ENCODE measurements at regions not wholly inside any gene's neighbourhood (a gene's known extent, or its start where the extent isn't known, plus 50 kb on each side); places are given as distances from the start of the nearest gene placed in this dataset.

DNA sequence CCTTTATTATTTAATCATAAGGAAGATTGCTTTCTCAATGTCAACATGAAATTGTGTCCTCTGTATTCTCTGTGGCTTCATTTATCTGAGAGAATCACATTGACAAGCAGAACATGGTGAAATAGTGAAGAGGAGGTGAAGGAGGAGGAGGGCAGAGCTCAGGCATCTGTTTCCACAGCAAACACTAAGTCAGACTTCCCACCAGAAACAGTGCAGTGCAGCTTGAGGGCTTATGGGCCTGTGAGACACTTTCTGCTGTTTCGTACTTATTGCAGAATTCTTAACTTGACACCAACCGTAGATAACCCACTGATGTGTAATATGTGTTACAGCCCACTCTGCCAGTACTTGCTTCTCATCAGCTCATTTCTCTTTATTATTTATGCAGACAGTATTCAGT lies 386.3 kb downstream of the DIRAS2 start:
- DNase-seq (no peak), ATAC-seq (ENCODE audit: insufficient read depth, low FRiP score) (no peak)
- Histone ChIP-seq H3K27me3 (ENCODE audit: control insufficient read depth in 3 of 3, insufficient read depth in 3 of 3, low read length in 2 of 3) (no peaks in the 10 kb centered on the region), H3K4me1 (ENCODE audit: control insufficient read depth in 5 of 5, insufficient read depth in 5 of 5, low read length in 5 of 5) (peaks cover 0 to 3% (median 0%) of the 10 kb centered on the region in 5 donors), H3K27ac (ENCODE audit: low read depth in 1 of 2, low read length in 1 of 2) (no peak overlapping the region), H3K9me3 (ENCODE audit: control insufficient read depth in 4 of 4, insufficient read depth in 3 of 4, low read length in 3 of 4) (peaks cover 0 to 5% (median 0%) of the 10 kb centered on the region in 4 donors), H3K4me3 (no peak overlapping the region), H3K9ac (ENCODE audit: insufficient read depth in 1 of 2, low read length in 2 of 2) (no peak overlapping the region), H3K36me3 (ENCODE audit: control insufficient read depth in 4 of 4, insufficient read depth in 4 of 4, low read length in 4 of 4) (no peaks in the 10 kb centered on the region)
- 25 to 50% methylated on average over 2 of the region's 2 CpGs for WGBS, 2 donors
- TF ChIP-seq, protein P1, sequence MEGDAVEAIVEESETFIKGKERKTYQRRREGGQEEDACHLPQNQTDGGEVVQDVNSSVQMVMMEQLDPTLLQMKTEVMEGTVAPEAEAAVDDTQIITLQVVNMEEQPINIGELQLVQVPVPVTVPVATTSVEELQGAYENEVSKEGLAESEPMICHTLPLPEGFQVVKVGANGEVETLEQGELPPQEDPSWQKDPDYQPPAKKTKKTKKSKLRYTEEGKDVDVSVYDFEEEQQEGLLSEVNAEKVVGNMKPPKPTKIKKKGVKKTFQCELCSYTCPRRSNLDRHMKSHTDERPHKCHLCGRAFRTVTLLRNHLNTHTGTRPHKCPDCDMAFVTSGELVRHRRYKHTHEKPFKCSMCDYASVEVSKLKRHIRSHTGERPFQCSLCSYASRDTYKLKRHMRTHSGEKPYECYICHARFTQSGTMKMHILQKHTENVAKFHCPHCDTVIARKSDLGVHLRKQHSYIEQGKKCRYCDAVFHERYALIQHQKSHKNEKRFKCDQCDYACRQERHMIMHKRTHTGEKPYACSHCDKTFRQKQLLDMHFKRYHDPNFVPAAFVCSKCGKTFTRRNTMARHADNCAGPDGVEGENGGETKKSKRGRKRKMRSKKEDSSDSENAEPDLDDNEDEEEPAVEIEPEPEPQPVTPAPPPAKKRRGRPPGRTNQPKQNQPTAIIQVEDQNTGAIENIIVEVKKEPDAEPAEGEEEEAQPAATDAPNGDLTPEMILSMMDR (IDR thresholded peaks at IDR 0.05; ENCODE audit: control extremely low read depth, extremely low read depth), result no peak

DNA sequence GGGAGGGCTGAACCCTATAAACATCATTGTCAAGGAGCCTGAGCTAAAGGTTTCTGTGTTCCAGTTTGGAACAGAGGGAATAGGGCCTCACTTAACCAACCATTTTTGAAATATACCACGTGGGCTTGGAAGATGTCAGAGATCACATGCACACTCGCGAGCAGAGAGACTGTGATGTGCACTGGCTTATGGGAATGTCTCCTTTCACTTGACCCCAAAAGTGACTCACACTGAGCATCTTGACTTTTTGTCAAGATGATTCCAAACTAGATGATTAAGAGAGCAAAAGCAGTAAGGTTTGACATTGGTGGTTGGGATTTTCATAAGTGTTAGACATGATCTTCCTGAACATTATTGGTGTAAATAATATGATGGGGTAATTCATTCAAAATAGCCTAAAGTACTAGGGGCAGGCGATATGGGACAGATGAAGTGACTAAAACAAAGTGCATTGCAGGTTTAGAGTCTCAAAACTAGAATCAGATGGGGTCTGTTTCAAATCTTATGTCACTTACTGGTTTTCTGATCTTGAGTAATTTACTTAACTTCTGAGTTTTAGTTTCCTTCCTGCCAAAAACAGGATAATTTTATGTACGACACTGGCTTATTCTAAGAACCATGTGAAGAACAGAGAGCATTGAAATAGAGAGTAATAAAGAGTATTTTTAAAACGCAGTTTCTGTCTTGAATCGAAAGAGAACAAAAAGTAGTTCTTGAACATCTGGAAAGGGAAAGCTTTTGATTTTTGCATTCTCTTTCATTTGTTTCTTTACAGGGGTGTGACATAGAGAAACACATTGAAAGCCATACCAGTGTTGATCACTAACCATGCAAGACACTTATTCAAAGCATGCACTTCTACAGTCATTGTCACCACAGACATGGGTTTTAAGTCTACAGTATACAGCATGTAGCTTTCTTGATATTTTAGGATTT lies 383.0 kb downstream of the DIRAS2 start:
- H3K36me3 ChIP-seq (ENCODE audit: control insufficient read depth in 4 of 4, insufficient read depth in 4 of 4, low read length in 4 of 4), result no peaks in the 10 kb centered on the region
- H3K9ac ChIP-seq (ENCODE audit: insufficient read depth in 1 of 2, low read length in 2 of 2), result no peak overlapping the region
- TF ChIP-seq, protein P1 (IDR thresholded peaks at IDR 0.05; ENCODE audit: control extremely low read depth, extremely low read depth), result no peak
- DNase-seq (peak in 2 of 3 donors; percentile 6 to 55), ATAC-seq (ENCODE audit: insufficient read depth, low FRiP score) (no peak)
- peaks cover 0 to 3% (median 0%) of the 10 kb centered on the region in 5 donors for H3K4me1 ChIP-seq (ENCODE audit: control insufficient read depth in 5 of 5, insufficient read depth in 5 of 5, low read length in 5 of 5)
- H3K9me3 ChIP-seq (ENCODE audit: control insufficient read depth in 4 of 4, insufficient read depth in 3 of 4, low read length in 3 of 4), result peaks cover 0 to 4% (median under 1%) of the 10 kb centered on the region in 4 donors
- H3K4me3 ChIP-seq, result no peak overlapping the region
- H3K27me3 ChIP-seq (ENCODE audit: control insufficient read depth in 3 of 3, insufficient read depth in 3 of 3, low read length in 2 of 3), result no peaks in the 10 kb centered on the region
- 71% methylated on average over 7 of the region's 7 CpGs for WGBS, 2 donors
- H3K27ac ChIP-seq (ENCODE audit: low read depth in 1 of 2, low read length in 1 of 2), result no peak overlapping the region

DNA sequence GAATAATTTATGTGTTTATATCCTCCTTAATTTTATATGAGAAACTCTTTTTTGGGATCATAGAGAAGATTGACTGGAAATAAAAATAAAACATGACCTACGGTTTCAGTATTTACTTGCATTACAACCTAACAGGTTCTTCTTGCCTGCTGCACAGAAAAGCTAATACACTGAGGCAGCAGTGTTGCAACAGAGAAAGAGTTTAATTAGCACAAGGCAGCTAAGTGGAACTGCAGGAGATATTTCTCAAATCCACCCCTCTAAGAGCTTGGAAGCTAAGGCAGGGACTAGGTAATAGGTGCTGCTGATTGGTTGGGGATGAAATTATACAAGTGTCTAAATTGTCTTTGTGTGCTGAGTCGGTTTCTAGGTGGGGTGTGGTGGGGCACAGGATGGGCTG lies 380.9 kb downstream of the DIRAS2 start:
- 93% methylated on average over 2 of the region's 2 CpGs for WGBS, 2 donors
- peaks cover 0 to 4% (median under 1%) of the 10 kb centered on the region in 4 donors for H3K9me3 ChIP-seq (ENCODE audit: control insufficient read depth in 4 of 4, insufficient read depth in 3 of 4, low read length in 3 of 4)
- DNase-seq, result no peak

More for the DNA sequence above, 380.9 kb downstream of the DIRAS2 start:
- no peaks in the 10 kb centered on the region for H3K27me3 ChIP-seq (ENCODE audit: control insufficient read depth in 3 of 3, insufficient read depth in 3 of 3, low read length in 2 of 3)
- no peaks in the 10 kb centered on the region for H3K36me3 ChIP-seq (ENCODE audit: control insufficient read depth in 4 of 4, insufficient read depth in 4 of 4, low read length in 4 of 4)
- ATAC-seq (ENCODE audit: insufficient read depth, low FRiP score), result no peak
- peaks cover 0 to 3% (median 0%) of the 10 kb centered on the region in 5 donors for H3K4me1 ChIP-seq (ENCODE audit: control insufficient read depth in 5 of 5, insufficient read depth in 5 of 5, low read length in 5 of 5)
- TF ChIP-seq, protein P1 (IDR thresholded peaks at IDR 0.05; ENCODE audit: control extremely low read depth, extremely low read depth), result no peak
- no peak overlapping the region for H3K9ac ChIP-seq (ENCODE audit: insufficient read depth in 1 of 2, low read length in 2 of 2)
- no peak overlapping the region for H3K27ac ChIP-seq (ENCODE audit: low read depth in 1 of 2, low read length in 1 of 2)
- no peak overlapping the region for H3K4me3 ChIP-seq
